ENCODE measurements at regions not wholly inside any gene's neighbourhood (a gene's known extent, or its start where the extent isn't known, plus 50 kb on each side); places are given as distances from the start of the nearest gene placed in this dataset.

DNA sequence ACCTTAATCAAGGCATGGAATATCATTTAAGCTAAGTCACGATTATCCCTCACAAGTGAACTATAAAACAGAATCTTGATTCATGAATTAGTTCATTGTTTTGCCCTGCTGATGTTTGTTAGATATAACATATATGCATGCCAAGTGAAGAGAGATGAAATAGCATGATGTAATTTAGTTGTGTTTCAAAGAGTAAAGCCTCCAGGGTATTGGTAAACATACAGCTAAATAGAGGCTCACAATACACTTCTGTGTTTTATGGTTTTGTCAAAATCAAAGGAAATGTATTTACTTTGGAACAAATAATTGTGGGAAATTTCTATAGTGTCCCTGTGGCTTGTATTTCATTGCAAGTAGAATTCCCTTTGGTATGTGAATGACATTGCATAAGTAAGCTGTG is 69.0 kb upstream of the LEF1 start:
- Histone ChIP-seq H3K9me3 (0 out of 2 replicates have a peak, but pooled peaks cover 4% of the 10 kb centered on the region), H3K4me1 (no peaks in the 10 kb centered on the region), H3K27me3 (replicated peaks; ENCODE audit: control insufficient read depth, insufficient read depth, low read length) (no peaks in the 10 kb centered on the region), H3K36me3 (ENCODE audit: control insufficient read depth, insufficient read depth, low read length) (no peaks in the 10 kb centered on the region), H3K4me3 (ENCODE audit: low read depth, low read length) (no peak overlapping the region)
- Mint-ChIP-seq H3K4me3 (ENCODE audit: unreplicated experiment) (no peak overlapping the region), H3K27ac (ENCODE audit: unreplicated experiment) (no peak overlapping the region), H3K27me3 (ENCODE audit: insufficient read depth, unreplicated experiment) (peaks cover 8% of the 10 kb centered on the region), H3K4me1 (ENCODE audit: low read depth, unreplicated experiment) (no peaks in the 10 kb centered on the region), H3K9me3 (ENCODE audit: unreplicated experiment) (no peaks in the 10 kb centered on the region), H3K36me3 (ENCODE audit: insufficient read depth, unreplicated experiment) (no peaks in the 10 kb centered on the region)
- ChIA-PET CTCF (no interaction called here), POLR2A (no interaction called here)
- no TSS peak for BruUV-seq (replicated peaks)
- TF ChIP-seq, protein P1, sequence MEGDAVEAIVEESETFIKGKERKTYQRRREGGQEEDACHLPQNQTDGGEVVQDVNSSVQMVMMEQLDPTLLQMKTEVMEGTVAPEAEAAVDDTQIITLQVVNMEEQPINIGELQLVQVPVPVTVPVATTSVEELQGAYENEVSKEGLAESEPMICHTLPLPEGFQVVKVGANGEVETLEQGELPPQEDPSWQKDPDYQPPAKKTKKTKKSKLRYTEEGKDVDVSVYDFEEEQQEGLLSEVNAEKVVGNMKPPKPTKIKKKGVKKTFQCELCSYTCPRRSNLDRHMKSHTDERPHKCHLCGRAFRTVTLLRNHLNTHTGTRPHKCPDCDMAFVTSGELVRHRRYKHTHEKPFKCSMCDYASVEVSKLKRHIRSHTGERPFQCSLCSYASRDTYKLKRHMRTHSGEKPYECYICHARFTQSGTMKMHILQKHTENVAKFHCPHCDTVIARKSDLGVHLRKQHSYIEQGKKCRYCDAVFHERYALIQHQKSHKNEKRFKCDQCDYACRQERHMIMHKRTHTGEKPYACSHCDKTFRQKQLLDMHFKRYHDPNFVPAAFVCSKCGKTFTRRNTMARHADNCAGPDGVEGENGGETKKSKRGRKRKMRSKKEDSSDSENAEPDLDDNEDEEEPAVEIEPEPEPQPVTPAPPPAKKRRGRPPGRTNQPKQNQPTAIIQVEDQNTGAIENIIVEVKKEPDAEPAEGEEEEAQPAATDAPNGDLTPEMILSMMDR (IDR thresholded peaks at IDR 0.05; ENCODE audit: insufficient read depth in 1 of 2, low read depth in 1 of 2, low read length in 1 of 2, severe bottlenecking in 1 of 2, unreplicated experiment in 1 of 2): no peak
- no peak for DNase-seq
- intact Hi-C loops (cut with micrococcal nuclease; ENCODE audit: unreplicated experiment): no loop called here

DNA sequence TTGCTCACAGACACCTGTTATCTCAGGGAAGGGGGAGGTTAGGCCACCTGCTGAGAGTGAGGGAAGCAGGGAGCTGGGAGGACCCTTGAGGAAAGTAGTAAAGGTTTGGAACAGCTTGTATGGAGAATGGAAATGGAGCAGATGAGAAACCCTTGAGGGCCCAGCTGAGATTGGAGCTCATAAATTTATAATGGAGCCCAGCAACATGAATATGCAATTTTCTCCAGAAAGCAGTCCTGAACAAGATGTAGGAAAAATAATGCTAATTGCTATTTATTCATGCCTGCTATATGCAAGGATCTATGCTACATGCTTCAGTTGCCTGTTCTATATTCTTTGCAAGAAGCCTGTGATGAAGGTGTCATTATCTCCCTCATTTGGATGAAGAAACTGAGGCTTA is 67.5 kb upstream of the LEF1 start:
- H3K4me3 Mint-ChIP-seq (ENCODE audit: unreplicated experiment): no peak overlapping the region
- peaks cover 10% of the 10 kb centered on the region for H3K9me3 Mint-ChIP-seq (ENCODE audit: unreplicated experiment)
- Histone ChIP-seq H3K36me3 (ENCODE audit: control insufficient read depth, insufficient read depth, low read length) (no peaks in the 10 kb centered on the region), H3K27me3 (replicated peaks; ENCODE audit: control insufficient read depth, insufficient read depth, low read length) (no peaks in the 10 kb centered on the region), H3K9me3 (0 out of 2 replicates have a peak, but pooled peaks cover 4% of the 10 kb centered on the region), H3K4me1 (no peaks in the 10 kb centered on the region), H3K4me3 (ENCODE audit: low read depth, low read length) (no peak overlapping the region)
- H3K36me3 Mint-ChIP-seq (ENCODE audit: insufficient read depth, unreplicated experiment): no peaks in the 10 kb centered on the region
- BruUV-seq (replicated peaks): no TSS peak
- no peak for DNase-seq
- ChIA-PET POLR2A (interaction anchor here (0.6 kb wide), 1 partner anchor 379 kb away, joined by 3 read pairs; no protein-coding TSS in a partner anchor), CTCF (no interaction called here)
- intact Hi-C loops (cut with micrococcal nuclease; ENCODE audit: unreplicated experiment): no loop called here
- H3K27me3 Mint-ChIP-seq (ENCODE audit: insufficient read depth, unreplicated experiment): peaks cover 8% of the 10 kb centered on the region
- no peaks in the 10 kb centered on the region for H3K4me1 Mint-ChIP-seq (ENCODE audit: low read depth, unreplicated experiment)
- TF ChIP-seq, protein P1 (IDR thresholded peaks at IDR 0.05; ENCODE audit: insufficient read depth in 1 of 2, low read depth in 1 of 2, low read length in 1 of 2, severe bottlenecking in 1 of 2, unreplicated experiment in 1 of 2): no peak
- H3K27ac Mint-ChIP-seq (ENCODE audit: unreplicated experiment): no peak overlapping the region

DNA sequence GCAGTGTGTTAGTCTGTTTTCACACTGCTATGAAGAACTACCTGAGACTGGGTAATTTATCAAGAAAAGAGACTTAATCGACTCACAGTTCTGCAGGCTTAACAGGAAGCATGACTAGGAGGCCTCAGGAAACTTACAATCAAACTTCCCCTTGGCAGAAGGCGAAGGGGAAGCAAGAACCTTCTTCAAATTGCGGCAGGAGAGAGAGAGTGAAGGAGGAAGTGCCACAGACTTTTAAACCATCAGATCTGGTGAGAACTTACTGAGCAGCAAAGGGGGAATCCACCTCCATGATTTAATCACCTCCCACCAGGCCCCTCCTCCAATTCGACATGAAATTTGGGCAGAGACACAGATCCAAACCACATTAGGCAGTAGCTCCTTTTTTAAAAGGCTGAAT is 59.2 kb upstream of the LEF1 start:
- Mint-ChIP-seq H3K27ac (ENCODE audit: unreplicated experiment) (no peak overlapping the region), H3K4me3 (ENCODE audit: unreplicated experiment) (no peak overlapping the region), H3K36me3 (ENCODE audit: insufficient read depth, unreplicated experiment) (no peaks in the 10 kb centered on the region), H3K27me3 (ENCODE audit: insufficient read depth, unreplicated experiment) (no peaks in the 10 kb centered on the region), H3K9me3 (ENCODE audit: unreplicated experiment) (peaks cover 13% of the 10 kb centered on the region), H3K4me1 (ENCODE audit: low read depth, unreplicated experiment) (no peaks in the 10 kb centered on the region)
- intact Hi-C loops (cut with micrococcal nuclease; ENCODE audit: unreplicated experiment): no loop called here
- H3K9me3 ChIP-seq: no peaks in the 10 kb centered on the region
- no TSS peak for BruUV-seq (replicated peaks)
- POLR2A ChIA-PET: no interaction called here
- no peaks in the 10 kb centered on the region for H3K4me1 ChIP-seq
- CTCF ChIA-PET: no interaction called here
- no peak overlapping the region for H3K4me3 ChIP-seq (ENCODE audit: low read depth, low read length)
- TF ChIP-seq, protein P1 (IDR thresholded peaks at IDR 0.05; ENCODE audit: insufficient read depth in 1 of 2, low read depth in 1 of 2, low read length in 1 of 2, severe bottlenecking in 1 of 2, unreplicated experiment in 1 of 2): no peak
- no peaks in the 10 kb centered on the region for H3K36me3 ChIP-seq (ENCODE audit: control insufficient read depth, insufficient read depth, low read length)
- no peaks in the 10 kb centered on the region for H3K27me3 ChIP-seq (replicated peaks; ENCODE audit: control insufficient read depth, insufficient read depth, low read length)
- DNase-seq: no peak

Measured in Caco-2 (cell line).